EL (cell line): ENCODE measurements at regions not wholly inside any gene's neighbourhood (a gene's known extent, or its start where the extent isn't known, plus 50 kb on each side); places are given as distances from the start of the nearest gene placed in this dataset.

Source experiments
- DNase-seq: peaks from one replicate; pipeline ENCODE4 v3.0.0-alpha.2; 2016

DNA sequence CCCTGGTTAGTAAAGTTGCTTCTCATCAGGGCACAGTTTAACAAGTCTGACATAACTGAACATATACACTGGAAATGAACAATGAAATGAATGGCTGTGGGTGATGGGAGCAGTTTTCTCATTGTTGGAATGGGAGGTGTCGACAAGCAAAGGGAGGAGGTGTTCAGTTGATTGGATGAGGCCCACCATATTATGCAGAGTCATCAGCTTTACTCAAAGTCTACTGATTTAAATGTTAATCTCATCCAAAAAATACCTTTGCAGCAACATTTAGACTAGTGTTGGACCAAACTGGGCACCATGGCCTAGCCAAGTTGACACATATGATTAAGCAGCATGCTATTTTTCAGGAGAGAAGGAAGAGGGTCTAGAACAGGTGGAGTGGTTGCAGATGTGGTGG, 201.7 kb downstream of the RAMP3 start:
- DNase-seq, result no peak

DNA sequence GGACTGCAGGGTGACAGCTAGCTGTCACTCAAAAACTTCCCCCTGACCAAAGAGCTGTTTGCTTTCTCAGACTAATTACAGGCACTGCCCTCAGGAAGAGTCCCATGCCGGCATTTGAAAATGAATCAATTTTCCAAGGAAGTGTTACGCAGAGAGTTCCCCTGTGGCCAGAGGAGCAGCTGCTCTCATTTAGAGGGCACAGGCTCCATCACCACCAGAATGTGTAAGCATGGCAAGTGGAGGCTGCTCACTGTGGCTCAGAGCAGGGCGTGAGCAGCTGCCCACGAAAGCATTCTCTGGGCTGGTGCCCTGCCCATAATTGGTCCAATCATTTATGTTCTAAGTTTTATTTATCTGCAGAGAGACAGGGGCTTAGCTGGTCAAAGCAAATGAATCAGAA, 202.2 kb downstream of the RAMP3 start:
- DNase-seq, result no peak

DNA sequence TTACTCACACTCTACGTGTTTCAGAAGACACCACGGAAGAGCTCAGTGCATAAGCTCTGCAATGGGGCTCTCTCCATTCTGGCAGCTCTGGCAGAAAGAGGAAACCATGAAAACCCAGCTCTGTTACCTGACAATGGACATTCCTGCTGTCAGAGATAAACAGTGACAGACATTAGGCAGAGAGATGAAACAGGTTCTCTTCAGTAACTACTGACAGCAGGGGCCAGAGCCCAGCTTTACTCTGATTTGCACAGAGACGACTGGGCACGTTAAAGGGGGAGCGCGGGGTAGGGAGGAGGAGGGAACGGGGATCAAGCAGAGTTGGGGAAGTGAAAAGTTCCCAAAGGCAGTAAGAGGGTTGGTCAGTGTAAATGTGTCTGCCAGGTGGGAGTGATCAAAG, 206.1 kb downstream of the RAMP3 start:
- no peak for DNase-seq

DNA sequence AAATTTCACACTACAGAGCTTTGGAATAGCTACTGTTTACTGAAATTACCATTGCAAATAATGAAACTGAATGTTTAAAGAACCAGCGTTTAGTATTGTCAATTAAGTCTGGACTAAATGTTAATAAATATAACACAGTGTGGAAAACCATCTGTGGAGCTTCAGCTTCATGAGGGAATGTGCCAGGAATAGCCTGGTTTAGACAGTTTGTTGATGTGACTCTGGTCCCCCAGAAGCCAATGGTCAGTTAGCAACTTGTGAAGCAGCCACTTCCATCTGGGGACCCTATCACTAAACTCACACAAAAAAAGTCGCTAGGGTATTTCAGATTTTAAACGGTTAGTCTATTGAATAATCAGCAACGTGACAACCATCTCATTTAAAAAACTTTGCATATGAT, 207.8 kb downstream of the RAMP3 start:
- DNase-seq, result no peak

DNA sequence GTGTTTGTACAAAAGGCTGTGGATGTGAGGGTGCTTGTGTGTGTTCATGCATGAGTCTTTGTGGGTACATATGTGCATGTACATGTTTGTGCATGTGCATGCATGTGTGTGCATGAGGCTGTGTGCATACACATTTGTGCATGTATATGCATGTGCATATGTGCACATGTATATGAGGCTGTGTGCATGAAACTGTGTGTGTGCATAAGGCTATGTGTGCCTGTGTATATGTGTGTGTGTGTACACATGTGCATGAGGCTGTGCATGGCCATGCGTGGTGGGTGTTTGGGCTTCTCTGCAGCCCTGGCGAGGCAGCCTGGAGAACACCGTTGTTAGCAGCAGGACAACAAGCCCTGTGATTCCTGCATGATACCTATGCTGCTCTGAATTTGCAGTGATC, 207.7 kb upstream of the ADCY1 start:
- no peak for DNase-seq

DNA sequence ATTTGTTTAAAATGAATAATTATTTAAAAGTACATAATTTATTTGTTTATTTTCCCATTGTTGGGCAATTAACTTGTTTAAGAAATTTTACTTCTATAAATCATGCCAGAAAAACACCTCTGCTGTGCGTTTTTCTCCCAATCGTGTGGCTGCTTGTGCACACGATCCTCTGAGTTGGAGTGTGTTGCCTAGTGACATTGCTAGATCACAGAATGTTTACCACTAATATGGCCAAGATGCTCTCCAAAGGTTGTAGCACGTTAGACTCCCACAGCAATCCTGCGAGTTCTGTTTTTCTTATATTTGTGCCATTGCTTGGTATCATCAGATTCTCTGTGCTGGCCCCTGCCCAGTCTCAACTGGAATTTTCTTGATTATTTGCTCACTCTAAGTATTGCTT, 207.1 kb upstream of the ADCY1 start:
- no peak for DNase-seq

DNA sequence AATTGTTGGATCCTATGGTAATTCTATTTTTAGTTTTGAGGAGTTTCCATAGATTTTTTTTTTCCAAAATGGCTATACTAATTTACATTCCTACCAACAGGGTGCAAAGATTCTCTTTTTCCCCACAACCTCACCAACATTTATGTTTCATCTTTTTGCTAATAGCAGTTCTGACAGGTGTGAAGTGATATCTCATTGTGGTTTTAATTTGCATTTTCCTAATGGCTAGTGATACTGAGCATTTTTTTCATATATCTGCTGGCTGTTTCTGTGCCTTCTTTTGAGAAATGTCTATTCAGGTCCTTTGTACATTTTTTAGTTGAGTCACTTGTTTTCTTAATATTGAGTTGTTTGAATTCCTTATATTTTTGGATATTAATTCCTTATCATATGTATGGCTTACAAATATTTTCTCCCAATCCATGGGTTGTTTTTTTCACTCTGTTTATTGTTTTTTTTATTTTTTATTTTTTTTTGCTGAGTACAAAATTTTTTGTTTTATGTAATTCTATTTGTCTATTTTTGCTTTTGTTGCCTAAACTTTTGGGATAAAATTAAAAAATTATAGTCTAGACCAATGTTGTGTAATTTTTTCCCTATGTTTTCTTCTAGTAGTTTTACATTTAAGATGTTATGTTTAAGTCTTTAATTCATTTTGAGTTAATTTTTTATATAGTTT, 205.9 kb upstream of the ADCY1 start:
- DNase-seq, result no peak

DNA sequence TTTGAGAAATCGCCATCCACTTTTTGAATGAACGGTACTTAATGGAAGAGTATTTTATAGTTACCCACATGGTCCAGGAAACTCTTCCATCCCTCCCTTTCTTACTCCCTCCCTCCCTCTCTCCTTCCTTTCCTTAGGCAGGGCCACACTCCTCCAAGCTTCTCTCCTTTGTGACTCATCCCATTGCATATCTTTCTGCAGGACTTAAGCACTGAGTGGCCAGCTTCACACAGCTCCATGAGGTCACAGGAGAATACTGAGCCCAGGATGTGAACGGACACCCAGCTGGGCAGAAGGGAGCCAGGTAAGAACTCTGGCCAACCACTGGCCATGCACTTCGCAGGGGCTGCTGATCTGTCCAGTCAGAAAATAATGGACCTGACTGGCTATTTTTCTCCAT, 189.7 kb upstream of the ADCY1 start:
- DNase-seq, result peak; percentile 20

DNA sequence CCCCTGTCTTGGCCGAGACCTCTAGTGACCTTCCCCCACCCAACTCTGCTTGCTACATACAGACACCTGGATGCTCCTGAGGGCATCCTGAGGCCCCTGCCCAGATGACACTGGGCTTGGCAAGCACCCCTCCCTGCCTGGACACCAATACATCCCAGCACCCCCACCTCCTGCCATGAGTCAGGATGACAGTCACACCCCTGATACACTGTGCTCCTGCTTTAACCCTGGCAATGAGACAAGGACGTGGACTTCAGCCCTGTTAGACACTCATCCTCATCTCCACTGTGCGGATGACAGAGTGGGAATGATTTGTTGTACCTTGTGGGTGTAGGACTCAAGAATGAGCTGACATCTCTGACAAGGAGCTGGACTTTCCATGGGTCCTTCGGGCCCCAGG, 186.3 kb upstream of the ADCY1 start:
- DNase-seq, result no peak

DNA sequence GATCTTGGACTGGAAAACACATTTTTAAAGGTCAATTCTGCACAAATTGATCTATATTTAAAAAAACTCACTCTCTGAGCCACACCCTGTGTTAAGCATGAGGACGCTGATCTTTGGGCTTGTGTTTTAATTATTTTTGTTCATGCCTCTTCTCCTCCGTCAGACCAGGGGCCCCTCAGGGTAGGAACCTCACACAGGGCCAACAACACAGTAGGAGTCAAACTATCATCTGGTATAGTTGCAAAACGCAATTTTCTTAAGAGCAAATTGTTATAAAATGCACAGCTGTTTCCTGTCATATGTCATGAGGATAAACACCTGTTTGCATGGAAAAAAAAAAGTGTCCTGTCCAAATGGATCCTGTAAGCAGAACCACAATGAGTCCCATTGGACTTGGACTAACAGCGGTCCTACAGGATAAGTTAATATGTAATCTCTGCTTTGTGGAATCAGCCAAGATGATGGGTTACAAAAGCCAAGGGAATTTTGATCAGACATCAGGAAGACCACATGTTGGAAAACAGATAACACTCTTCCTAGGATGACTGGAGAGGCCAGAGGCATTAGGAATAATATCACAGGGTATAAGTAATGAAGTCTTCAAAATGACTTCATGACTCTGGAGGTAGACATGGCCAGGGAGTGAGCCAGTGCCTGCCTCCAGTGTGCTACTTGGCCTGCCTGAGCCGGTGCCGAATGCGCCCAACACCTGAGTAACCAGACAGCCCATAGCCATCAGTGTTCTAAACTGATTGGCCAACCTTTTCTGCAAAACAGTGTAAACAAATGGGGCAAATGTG, 184.9 kb upstream of the ADCY1 start:
- DNase-seq, result no peak

DNA sequence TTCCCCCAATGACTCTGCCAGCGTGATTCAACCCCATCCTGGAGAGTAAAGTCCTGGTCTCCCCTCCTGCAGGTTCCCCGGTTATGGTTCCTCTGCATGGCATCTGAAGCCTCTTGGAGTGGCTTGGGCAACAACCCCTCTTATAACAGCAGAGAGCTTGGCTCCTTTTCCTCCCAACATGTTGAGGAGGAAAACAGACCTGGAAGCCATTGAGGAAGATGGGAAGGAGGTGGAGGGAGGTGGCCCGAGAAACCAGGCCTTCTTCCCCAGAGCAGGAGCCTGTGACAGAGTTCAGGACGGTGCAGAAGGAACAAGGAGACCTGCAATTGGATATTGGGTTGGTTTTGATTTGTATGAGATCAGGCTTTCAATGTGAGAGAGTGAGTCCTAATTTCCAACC, 184.0 kb upstream of the ADCY1 start:
- no peak for DNase-seq

DNA sequence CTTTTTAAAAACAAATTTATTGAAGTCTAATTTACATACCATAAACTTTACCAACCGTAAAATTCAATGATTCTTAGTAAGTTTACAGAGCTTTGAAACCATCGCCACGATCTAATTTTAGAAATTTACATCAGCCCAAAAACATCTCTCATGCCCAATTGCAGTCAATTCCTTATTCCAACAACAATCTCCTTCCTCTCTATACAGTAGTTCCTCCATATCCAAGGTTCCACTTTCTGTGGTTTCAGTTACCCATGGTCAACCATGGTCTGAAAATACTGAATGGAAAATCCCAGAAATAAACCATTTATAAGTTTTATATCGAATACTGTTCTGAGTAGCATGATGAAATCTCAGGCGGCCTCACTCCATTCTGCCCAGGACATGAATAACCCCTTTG, 183.4 kb upstream of the ADCY1 start:
- DNase-seq, result no peak

DNA sequence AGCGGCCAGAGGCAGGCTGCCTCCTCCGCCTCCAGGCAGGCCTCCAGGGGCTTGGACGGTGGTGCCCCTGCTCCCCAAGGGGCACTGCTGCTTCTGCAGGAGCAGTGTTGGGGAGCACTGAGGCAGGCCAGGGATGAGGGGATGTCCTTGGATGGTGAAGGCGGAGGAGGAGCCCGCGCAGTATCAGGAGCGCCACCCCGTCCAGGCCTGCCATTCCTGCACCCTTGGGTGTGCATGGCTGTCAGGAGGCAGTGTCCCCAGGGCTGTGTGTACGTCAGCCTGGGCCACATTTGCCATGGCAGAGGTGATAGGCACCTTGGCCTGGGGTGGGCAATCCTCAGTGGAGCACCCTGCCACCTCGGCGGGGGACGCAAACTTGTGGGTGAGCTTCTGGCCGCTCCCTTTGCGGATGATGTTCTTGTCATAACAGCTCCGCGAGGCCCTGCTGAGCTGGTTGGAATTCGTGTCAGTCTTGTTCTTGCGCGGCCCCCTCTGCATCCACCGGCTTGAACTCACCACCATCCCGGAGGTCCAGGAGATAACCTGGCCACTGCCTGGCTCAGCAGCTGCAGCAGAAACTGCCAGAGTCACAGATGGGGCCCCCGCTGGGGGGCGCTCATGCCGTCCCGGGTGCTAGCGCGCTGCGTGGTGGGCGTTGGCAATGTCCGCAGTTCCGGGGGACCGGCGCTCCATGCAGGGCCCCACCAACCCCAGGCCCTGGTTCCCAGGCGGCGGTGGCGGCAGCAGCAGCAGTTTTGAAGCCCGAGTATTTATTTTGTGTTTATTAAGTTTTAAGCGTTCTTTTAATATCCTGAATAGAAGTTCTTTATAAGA, 182.3 kb upstream of the ADCY1 start:
- DNase-seq, result no peak

DNA sequence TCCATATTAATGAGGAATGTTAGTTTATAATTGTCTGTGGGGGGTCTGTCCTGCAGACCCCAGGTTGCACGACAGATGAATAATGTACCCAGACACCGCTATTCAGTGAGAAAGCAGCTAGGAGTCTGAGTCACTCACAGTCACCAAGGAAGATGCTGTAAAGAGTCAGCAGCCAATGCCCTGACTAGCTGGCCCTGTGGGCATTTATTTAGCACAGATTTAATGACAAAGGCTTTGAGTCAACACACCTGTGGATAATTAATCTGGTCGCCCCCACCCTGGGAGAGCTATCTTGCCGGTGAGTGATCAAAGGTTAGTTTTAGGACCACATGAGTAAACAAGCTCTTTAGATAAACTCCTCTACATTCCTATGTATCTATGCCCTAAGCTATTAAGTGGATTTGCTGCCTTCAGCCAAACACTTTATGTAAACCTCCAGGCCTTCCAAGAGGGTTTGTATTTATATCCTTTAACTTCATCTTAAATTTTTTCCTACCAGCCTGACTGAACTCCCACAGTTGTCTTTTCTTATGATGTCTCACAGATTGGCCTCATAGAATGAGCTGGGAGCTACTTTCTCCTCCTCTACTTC, 180.0 kb upstream of the ADCY1 start:
- no peak for DNase-seq

DNA sequence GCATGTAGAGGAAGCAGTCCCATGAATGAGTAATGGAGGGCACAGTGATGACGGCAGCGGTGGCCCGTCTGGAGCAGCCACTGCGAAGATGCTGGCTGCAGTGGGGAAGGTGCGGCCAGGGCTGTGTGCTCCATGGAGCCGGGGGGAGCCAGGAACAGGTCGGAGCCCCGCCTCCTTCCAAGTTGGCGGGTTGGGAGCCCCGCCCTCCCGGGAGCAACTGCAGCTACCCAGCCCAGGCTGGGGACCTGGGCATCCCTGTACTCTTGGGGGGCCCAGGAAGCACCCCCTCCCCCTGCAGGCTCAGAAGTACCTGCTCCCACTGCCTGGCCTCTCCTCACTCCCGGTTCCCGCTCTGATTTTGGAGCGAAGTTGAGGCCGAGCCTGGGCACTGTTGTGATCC, 175.1 kb upstream of the ADCY1 start:
- DNase-seq, result no peak

DNA sequence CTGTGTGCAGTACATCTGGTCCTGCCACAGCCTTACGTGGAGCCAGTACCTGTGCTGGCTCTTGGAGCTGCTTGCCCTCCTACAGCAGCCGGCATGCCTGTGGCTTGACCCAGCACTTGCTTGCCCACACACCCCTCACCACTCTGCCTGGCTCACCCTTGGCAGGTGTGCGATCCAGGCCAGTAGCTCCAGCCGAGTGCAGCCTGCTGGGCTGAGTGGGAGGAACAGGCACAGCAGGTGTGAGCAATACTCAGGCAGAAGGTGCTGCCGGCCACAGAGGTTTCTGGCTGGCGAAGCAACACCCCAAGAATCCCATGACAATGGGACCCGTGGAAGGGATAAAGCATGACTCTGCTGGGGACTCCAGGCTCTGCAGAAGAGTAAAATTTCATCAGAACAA, 173.5 kb upstream of the ADCY1 start:
- no peak for DNase-seq

DNA sequence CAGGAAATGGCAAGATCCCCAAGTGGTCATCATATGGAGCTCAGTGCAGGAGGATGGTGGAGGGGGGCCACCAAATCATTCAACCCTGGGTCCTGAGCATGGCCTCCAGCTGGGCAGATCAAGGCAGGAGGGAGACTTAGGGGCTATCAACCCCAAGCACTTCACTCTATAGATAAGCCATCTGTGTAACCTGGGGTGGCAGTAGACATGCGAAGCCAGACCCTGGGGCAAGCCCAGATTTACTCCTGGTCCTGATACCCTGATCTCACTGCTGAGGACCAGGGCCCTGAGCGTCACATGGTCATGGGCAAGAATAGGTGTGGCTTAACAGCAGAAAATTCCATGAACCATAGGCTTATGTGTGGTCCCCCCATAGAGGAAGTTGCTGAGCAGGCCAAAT, 173.0 kb upstream of the ADCY1 start:
- no peak for DNase-seq

DNA sequence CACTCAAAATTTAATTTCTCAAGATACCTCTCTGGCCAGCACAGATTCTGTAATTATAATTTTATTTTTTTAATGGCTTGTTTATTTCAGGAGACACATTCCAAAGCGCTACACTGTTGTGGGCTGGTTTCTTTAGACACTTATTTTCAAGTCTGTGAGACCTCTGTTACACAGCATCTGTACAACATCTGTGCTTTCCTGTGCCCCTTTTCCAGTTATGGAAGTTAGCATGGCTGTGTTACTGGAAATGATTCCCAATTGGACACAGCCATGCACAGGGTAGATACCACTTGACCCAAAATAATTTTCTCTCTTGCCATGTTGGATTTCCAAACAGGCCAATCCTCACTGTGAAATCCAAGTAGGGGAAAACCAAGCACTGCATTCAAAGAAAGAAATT, 172.3 kb upstream of the ADCY1 start:
- no peak for DNase-seq

DNA sequence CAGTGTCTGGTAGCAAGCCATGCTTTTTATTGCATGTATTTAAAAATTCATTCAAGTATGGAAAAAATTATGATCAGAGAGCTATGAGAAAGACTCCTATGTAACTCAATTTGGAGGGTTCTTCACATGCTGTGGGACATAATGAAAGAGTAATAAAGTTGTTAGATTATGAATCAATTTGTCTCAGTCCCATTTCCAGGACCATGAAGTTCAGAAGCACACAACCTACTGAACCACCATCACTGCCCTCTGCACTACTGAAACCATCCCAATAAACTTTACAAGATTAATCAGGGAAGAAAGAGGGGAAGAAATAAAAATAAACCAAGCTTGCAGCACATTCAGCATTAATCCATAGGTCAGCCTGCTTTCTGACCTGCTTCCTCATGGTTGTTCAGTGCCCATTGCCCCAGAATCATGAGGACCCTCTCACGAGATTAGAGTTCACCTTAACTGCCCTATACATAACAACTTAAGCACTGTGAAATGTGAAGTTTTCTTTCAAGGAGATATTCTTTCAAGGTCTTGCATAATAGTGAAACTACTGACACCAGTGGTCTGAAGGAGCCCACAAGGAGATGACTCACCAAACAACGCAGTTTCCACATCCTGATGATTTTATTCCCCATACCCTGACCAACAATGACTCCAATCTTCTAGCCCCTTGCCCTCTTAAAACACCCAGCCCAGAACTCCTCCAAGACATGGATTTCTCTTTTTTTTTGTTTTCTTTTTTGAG, 171.5 kb upstream of the ADCY1 start:
- DNase-seq, result peak; percentile 57

DNA sequence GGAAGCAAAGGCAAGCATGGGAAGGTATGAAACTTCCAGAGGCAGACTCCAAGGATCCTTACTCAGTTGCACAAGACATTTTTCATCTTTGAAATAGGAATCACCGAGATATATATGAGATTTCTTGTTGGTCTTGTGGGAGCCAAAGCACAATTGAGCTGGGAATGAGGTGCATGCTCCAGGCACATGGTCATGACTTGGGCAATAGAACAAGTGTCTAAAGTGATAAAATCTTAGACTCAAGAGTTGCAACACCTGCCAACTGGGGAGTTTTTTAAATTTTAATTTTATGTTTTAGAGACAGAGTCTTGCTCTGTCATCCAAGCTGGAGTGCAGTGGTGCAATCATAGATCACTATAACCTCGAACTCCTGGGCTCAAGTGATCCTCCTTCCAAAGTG, 169.5 kb upstream of the ADCY1 start:
- no peak for DNase-seq

DNA sequence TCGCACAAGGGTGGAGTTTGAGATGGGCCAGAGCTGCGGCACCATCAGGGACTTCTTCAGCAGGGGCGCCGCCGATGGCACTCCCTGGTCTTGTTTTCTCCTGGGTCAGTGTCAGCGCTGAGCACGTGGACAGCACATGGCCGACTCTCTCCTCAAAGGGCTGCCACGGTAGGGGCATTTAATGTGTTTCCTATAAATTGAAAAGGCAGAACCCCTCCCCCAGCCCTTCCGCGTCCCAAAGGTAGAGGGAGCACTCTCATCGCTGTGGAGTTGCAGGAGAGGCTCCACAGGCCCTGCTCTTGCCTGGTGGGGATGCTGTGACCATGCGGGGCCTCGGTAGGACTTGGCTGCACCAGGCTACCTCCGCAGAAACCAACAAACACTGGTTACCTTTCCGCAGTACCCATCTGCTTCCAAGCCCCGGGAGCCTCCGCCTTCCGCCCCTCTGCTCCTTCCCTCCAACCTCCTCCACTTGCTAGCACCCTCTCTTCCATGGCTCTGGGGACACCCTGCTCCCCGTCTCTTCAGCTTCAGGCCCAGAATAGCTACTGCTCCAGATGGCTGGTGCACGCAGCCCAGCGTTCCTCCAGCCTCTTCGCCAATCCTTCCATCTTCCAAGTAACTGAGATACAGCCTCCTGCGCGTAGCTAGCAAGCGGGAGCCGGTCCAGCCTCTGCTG, 166.3 kb upstream of the ADCY1 start:
- DNase-seq, result no peak

DNA sequence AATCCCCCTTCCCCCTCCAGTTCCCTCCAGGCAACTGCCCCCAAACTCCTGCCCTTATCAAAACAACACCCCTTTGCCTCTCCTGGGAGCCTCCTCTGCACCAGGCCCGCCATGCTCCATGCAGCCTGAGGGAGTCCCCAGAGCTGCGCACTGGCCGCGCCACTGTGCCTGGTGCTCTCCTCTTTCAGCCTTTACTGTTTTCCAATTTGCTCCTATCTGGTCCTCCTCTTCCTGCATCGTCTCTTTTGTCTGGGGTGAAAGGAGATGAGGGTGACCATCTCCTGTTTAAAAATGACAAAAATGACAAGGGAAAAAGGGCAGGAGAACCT, 165.8 kb upstream of the ADCY1 start:
- no peak for DNase-seq
